ENCODE measurements at regions not wholly inside any gene's neighbourhood (a gene's known extent, or its start where the extent isn't known, plus 50 kb on each side); places are given as distances from the start of the nearest gene placed in this dataset.

GRCh38 chr17:77281122-77281903, 140.5 kb downstream of the SEC14L1 start:
- TF ChIP-seq CTCF (IDR thresholded peaks at IDR 0.05), result peak in 3 of 9 donors; percentile 6 to 42 (median 24)
- Histone ChIP-seq H3K9me3 (no peaks in the 10 kb centered on the region), H3K4me3 (peak overlapping the region; percentile 12 to 65 (median 56)), H3K36me3 (no peaks in the 10 kb centered on the region), H3K27me3 (peaks cover 0 to 30% (median 17%) of the 10 kb centered on the region in 7 donors), H3K4me1 (peaks cover 5 to 55% (median 14%) of the 10 kb centered on the region in 9 donors), H3K27ac (peak overlapping the region in 1 of 10 donors; percentile 69)
- DNase-seq, result peak in 1 of 2 donors; percentile 39
- intact Hi-C loops (cut with DNase I), result no loop called here
- ATAC-seq, result peak; percentile 41 to 72 (median 62)
- 3% methylated on average over 57 to 79 of the region's 86 CpGs for WGBS, 2 donors

GRCh38 chr17:77281904-77282367, 141.2 kb downstream of the SEC14L1 start:
- H3K27ac ChIP-seq, result peak overlapping the region in 1 of 10 donors; percentile 69
- DNase-seq (no peak), ATAC-seq (no peak)
- H3K27me3 ChIP-seq, result peaks cover 0 to 30% (median 17%) of the 10 kb centered on the region in 7 donors
- no peaks in the 10 kb centered on the region for H3K9me3 ChIP-seq
- intact Hi-C loops (cut with DNase I), result no loop called here
- H3K4me3 ChIP-seq, result peak overlapping the region in 9 of 10 donors; percentile 12 to 65 (median 58)
- peaks cover 8 to 57% (median 20%) of the 10 kb centered on the region in 9 donors for H3K4me1 ChIP-seq
- WGBS, 2 donors, result 45 to 61% methylated on average over 20 of the region's 20 CpGs
- no peaks in the 10 kb centered on the region for H3K36me3 ChIP-seq
- no peak for TF ChIP-seq CTCF (IDR thresholded peaks at IDR 0.05)

GRCh38 chr17:77282524-77283515, 142.1 kb downstream of the SEC14L1 start:
- no peak for TF ChIP-seq CTCF (IDR thresholded peaks at IDR 0.05)
- Histone ChIP-seq H3K27ac (no peak overlapping the region), H3K4me1 (peaks cover 14 to 65% (median 28%) of the 10 kb centered on the region in 9 donors), H3K4me3 (no peak overlapping the region), H3K9me3 (no peaks in the 10 kb centered on the region), H3K27me3 (peaks cover 0 to 30% (median 17%) of the 10 kb centered on the region in 7 donors), H3K36me3 (no peaks in the 10 kb centered on the region)
- DNase-seq (no peak), ATAC-seq (no peak)
- intact Hi-C loops (cut with DNase I), result no loop called here
- 71 to 75% methylated on average over 24 of the region's 24 CpGs for WGBS, 2 donors

GRCh38 chr17:77284023-77284617, 143.4 kb downstream of the SEC14L1 start:
- 89 to 97% methylated on average over 14 of the region's 14 CpGs for WGBS, 2 donors
- intact Hi-C loops (cut with DNase I), result no loop called here
- peaks cover 14 to 76% (median 39%) of the 10 kb centered on the region in 9 donors for H3K4me1 ChIP-seq

More at GRCh38 chr17:77284023-77284617, 143.4 kb downstream of the SEC14L1 start:
- no peaks in the 10 kb centered on the region for H3K36me3 ChIP-seq
- no peak overlapping the region for H3K4me3 ChIP-seq
- H3K9me3 ChIP-seq, result no peaks in the 10 kb centered on the region
- ATAC-seq (no peak), DNase-seq (no peak)
- H3K27ac ChIP-seq, result no peak overlapping the region
- peaks cover 0 to 30% (median 17%) of the 10 kb centered on the region in 7 donors for H3K27me3 ChIP-seq
- no peak for TF ChIP-seq CTCF (IDR thresholded peaks at IDR 0.05)
